SJCRH30 (cell line): ENCODE measurements at regions not wholly inside any gene's neighbourhood (a gene's known extent, or its start where the extent isn't known, plus 50 kb on each side); places are given as distances from the start of the nearest gene placed in this dataset.
A peak's percentile ranks its signal among the peaks of the same experiment; 100 is the strongest.
"Not testable (repeated sequence)": the region's sequence is repeated elsewhere in the genome, so short reads cannot be mapped to it uniquely, and the experiment has no call there.

Source experiments
- DNase-seq, 2 experiments: peaks; one replicate each; pipeline ENCODE4 v3.0.0-alpha.2; 2015 to 2020
- H3K27ac ChIP-seq: fragments of 250-450 bp; sonication (Bioruptor Pico); 2 replicates; pipeline ENCODE4 v1.5.1; 2020; ENCODE audit warnings: mild to moderate bottlenecking, moderate library complexity
- H3K27me3 ChIP-seq: fragments of 250-450 bp; sonication (Bioruptor Pico); 2 replicates; pipeline ENCODE4 v1.5.1; 2020; ENCODE audit warnings: mild to moderate bottlenecking, moderate library complexity
- H3K36me3 ChIP-seq: fragments of 250-450 bp; sonication (Bioruptor Pico); 2 replicates; pipeline ENCODE4 v1.5.1; 2020; ENCODE audit warnings: mild to moderate bottlenecking, moderate library complexity
- H3K4me1 ChIP-seq: fragments of 250-450 bp; sonication (Bioruptor Pico); 2 replicates; pipeline ENCODE4 v1.5.1; 2020; ENCODE audit warnings: mild to moderate bottlenecking, moderate library complexity
- H3K4me3 ChIP-seq: fragments of 250-450 bp; sonication (Bioruptor Pico); 2 replicates; pipeline ENCODE4 v1.5.1; 2020; ENCODE audit warnings: mild to moderate bottlenecking, moderate library complexity
- H3K9me3 ChIP-seq: fragments of 250-450 bp; sonication (Bioruptor Pico); replicated peaks from 2 replicates; pipeline ENCODE4 v1.5.1; 2020; ENCODE audit warnings: mild to moderate bottlenecking, moderate library complexity

DNA sequence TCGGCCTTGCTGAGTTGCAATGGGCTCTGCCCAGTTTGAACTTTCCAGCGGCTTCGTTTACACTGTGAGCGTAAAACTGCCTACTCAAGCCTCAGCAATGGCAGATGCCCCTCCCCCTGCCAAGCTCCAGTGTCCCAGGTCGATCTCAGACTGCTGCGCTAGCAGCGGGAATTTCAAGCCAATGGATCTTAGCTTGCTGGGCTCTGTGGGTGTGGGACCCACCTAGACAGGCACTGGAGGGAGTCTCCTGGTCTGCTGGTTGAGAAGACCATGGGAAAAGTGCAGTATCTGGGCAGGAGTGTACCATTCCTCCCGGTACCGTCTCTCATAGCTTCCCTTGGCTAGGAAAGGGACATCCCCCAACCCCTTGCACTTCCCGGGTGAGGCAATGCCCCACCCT, 88.2 kb downstream of the KLHL28 start:
- no peaks in the 10 kb centered on the region for H3K9me3 ChIP-seq
- DNase-seq, result no peak
- no peaks in the 10 kb centered on the region for H3K4me1 ChIP-seq
- no peak overlapping the region for H3K4me3 ChIP-seq
- no peaks in the 10 kb centered on the region for H3K27me3 ChIP-seq
- H3K36me3 ChIP-seq, result no peaks in the 10 kb centered on the region
- no peak overlapping the region for H3K27ac ChIP-seq

DNA sequence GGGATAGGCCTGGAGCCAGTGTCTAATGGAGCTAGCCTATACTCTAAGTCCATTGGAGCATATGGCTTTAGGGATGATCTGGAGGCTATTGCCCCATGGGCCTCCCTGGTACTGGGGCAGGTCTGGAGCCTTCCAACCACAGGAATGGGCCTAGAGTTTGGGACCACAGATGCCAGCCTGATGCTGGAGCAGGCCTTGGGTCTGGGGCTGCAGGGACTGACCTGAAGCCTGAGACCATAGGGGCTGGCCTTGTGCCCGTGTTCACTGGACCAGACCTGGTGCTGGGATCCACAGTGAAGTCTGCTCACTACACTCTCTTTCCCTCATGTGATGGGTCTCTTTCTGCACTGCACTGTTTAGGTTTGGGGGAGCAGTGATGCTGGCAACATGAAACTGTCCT, 95.0 kb downstream of the KLHL28 start:
- Histone ChIP-seq H3K27me3 (no peaks in the 10 kb centered on the region), H3K9me3 (no peaks in the 10 kb centered on the region)

GRCh38 chr14:44866322-44866721, 95.4 kb downstream of the KLHL28 start:
- H3K9me3 ChIP-seq, result no peaks in the 10 kb centered on the region
- DNase-seq, result no peak
- H3K27me3 ChIP-seq, result no peaks in the 10 kb centered on the region
- no peak overlapping the region for H3K27ac ChIP-seq
- H3K4me1 ChIP-seq, result no peaks in the 10 kb centered on the region
- H3K4me3 ChIP-seq, result no peak overlapping the region
- H3K36me3 ChIP-seq, result no peaks in the 10 kb centered on the region

More for the DNA sequence above, 95.0 kb downstream of the KLHL28 start:
- no peak overlapping the region for H3K4me3 ChIP-seq
- DNase-seq, result no peak
- no peaks in the 10 kb centered on the region for H3K4me1 ChIP-seq
- no peaks in the 10 kb centered on the region for H3K36me3 ChIP-seq
- no peak overlapping the region for H3K27ac ChIP-seq

- no peak for DNase-seq
- H3K36me3 ChIP-seq, result no peaks in the 10 kb centered on the region
- H3K27ac ChIP-seq, result no peak overlapping the region
- no peaks in the 10 kb centered on the region for H3K27me3 ChIP-seq
- no peak overlapping the region for H3K4me3 ChIP-seq
- no peaks in the 10 kb centered on the region for H3K4me1 ChIP-seq
- H3K9me3 ChIP-seq, result no peaks in the 10 kb centered on the region
Measured at GRCh38 chr14:44863271-44863670, 98.5 kb downstream of the KLHL28 start.

DNA sequence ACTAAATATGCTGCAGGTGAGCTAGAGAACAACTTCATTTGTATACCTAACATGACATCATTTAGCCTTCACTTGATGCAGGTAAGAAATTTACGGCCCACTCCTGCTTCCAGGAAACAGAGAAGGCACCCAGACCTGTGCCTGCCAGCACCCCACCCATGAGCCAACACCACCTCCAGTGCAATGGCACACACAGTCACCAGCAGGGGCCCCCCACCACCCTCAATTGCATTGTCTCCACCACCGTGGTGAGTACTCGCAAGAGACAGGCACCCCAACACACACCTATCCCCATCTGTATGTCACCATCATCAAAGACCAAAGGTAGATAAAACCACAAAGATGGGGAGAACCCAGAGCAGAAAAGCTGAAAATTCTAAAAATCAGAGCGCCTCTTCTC, 107.6 kb downstream of the KLHL28 start:
- Histone ChIP-seq H3K36me3 (no peaks in the 10 kb centered on the region), H3K4me1 (no peaks in the 10 kb centered on the region), H3K27me3 (no peaks in the 10 kb centered on the region), H3K9me3 (no peaks in the 10 kb centered on the region), H3K27ac (no peak overlapping the region), H3K4me3 (no peak overlapping the region)
- DNase-seq, result no peak

DNA sequence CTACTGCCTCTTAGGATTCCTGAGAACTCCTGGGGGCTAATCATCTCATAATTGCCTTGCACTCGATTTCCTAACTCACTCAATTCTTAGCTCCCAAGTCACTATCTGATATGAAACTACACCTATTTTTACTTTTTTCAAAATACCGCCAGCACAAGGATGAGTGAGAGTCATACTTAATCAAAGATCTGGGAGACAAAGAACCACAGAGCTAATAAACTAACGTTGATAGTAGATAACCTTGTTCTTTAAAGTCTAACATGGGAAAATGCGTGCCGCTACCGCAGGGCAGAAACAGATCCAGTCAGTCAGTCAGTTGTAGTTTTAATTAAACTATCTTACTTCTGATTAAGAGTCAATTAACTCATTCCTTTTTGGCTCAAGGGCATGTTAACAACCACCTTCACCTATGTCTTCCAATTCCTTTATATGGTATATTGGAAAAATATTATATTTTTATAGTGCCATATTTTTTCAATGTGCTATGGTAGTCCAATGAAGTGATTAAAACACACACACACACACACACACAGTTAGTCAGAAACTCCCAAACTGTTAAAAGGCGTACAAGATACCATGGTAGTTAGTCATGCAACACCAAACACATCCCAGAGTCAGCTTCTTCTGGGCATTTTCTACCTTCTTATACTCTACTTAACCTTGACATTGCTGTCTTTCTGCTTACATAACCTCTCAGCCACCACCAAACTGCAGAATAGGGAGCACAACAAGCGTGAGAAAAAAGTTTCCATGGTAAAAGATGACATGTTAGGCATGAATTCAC, 114.0 kb downstream of the KLHL28 start:
- no peaks in the 10 kb centered on the region for H3K4me1 ChIP-seq
- H3K9me3 ChIP-seq, result no peaks in the 10 kb centered on the region
- H3K36me3 ChIP-seq, result no peaks in the 10 kb centered on the region
- H3K27ac ChIP-seq, result no peak overlapping the region
- no peak overlapping the region for H3K4me3 ChIP-seq
- H3K27me3 ChIP-seq, result no peaks in the 10 kb centered on the region
- no peak for DNase-seq

GRCh38 chr14:44846232-44846824, 115.4 kb downstream of the KLHL28 start:
- Histone ChIP-seq H3K27me3 (no peaks in the 10 kb centered on the region), H3K9me3 (no peaks in the 10 kb centered on the region), H3K27ac (no peak overlapping the region), H3K36me3 (no peaks in the 10 kb centered on the region), H3K4me1 (no peaks in the 10 kb centered on the region), H3K4me3 (no peak overlapping the region)
- DNase-seq, result peak in 1 of 2 experiments; percentile 71

GRCh38 chr14:44835928-44836327, 125.8 kb downstream of the KLHL28 start:
- H3K27me3 ChIP-seq, H3K9me3 ChIP-seq, H3K36me3 ChIP-seq, H3K4me3 ChIP-seq, DNase-seq, H3K27ac ChIP-seq, H3K4me1 ChIP-seq: not testable (repeated sequence)

- DNase-seq, result no peak
- no peak overlapping the region for H3K4me3 ChIP-seq
Measured at GRCh38 chr14:44833376-44834060, 128.2 kb downstream of the KLHL28 start.

GRCh38 chr14:44830371-44830770, 131.4 kb downstream of the KLHL28 start:
- no peaks in the 10 kb centered on the region for H3K9me3 ChIP-seq
- H3K4me1 ChIP-seq, result no peaks in the 10 kb centered on the region
- H3K27me3 ChIP-seq, result no peaks in the 10 kb centered on the region
- no peaks in the 10 kb centered on the region for H3K36me3 ChIP-seq
- no peak overlapping the region for H3K4me3 ChIP-seq
- no peak overlapping the region for H3K27ac ChIP-seq
- DNase-seq, result no peak

More at GRCh38 chr14:44833376-44834060, 128.2 kb downstream of the KLHL28 start:
- Histone ChIP-seq H3K4me1 (no peaks in the 10 kb centered on the region), H3K27me3 (no peaks in the 10 kb centered on the region), H3K36me3 (no peaks in the 10 kb centered on the region), H3K27ac (no peak overlapping the region), H3K9me3 (no peaks in the 10 kb centered on the region)

GRCh38 chr14:44829021-44829420, 132.7 kb downstream of the KLHL28 start:
- DNase-seq, result no peak
- no peaks in the 10 kb centered on the region for H3K27me3 ChIP-seq
- H3K4me3 ChIP-seq, result no peak overlapping the region
- no peaks in the 10 kb centered on the region for H3K36me3 ChIP-seq
- no peaks in the 10 kb centered on the region for H3K4me1 ChIP-seq
- no peak overlapping the region for H3K27ac ChIP-seq
- no peaks in the 10 kb centered on the region for H3K9me3 ChIP-seq

- H3K4me1 ChIP-seq, result no peaks in the 10 kb centered on the region
- H3K27ac ChIP-seq, result no peak overlapping the region
- no peaks in the 10 kb centered on the region for H3K36me3 ChIP-seq
- H3K4me3 ChIP-seq, result no peak overlapping the region
- H3K9me3 ChIP-seq, result no peaks in the 10 kb centered on the region
- no peak for DNase-seq
- H3K27me3 ChIP-seq, result no peaks in the 10 kb centered on the region
Measured at GRCh38 chr14:44828023-44828422, 133.7 kb downstream of the KLHL28 start.

DNA sequence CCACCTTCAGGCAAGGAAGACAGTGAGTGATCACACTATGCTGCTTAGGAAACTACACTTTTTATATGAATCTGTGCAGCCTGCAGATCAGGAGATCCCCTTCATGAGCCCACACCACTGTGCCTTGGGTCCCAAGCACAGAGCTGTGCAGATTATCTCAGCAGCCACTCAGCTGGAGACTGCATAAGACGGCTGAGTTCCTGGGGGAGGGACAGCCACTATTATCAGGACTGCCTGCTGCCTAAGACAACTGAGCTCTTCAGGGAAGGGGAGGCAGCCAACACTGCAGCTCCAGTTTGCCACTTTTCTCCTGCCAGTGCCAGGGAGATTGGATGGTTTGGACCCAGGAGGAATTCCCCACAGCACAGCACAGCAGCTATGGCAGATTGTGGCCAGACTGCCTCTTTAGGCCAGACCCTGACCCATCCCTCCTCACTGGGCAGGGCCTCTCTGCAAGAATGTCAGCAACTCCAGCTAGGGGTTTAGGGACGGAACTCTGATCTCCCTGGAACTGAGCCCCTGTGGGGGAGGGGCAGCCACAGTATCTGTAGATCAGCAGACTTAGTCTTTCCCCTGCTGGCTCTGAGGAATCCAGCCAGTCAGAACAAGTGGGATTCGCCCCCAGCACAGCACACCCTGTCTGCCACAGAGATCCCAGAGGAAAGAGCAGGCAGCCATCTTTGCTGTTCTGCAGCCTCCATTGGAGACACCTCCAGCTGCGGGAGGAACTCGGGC, 141.3 kb downstream of the KLHL28 start:
- DNase-seq, result no peak
- H3K4me3 ChIP-seq, result no peak overlapping the region
- no peaks in the 10 kb centered on the region for H3K27me3 ChIP-seq
- H3K9me3 ChIP-seq, result 0 out of 2 replicates have a peak, but pooled peaks cover 3% of the 10 kb centered on the region
- H3K36me3 ChIP-seq, result no peaks in the 10 kb centered on the region
- no peak overlapping the region for H3K27ac ChIP-seq
- H3K4me1 ChIP-seq, result no peaks in the 10 kb centered on the region

GRCh38 chr14:44814196-44814595, 147.6 kb downstream of the KLHL28 start:
- Histone ChIP-seq H3K36me3 (no peaks in the 10 kb centered on the region), H3K4me3 (no peak overlapping the region), H3K9me3 (no peaks in the 10 kb centered on the region), H3K27ac (no peak overlapping the region), H3K4me1 (no peaks in the 10 kb centered on the region), H3K27me3 (no peaks in the 10 kb centered on the region)
- DNase-seq, result no peak

DNA sequence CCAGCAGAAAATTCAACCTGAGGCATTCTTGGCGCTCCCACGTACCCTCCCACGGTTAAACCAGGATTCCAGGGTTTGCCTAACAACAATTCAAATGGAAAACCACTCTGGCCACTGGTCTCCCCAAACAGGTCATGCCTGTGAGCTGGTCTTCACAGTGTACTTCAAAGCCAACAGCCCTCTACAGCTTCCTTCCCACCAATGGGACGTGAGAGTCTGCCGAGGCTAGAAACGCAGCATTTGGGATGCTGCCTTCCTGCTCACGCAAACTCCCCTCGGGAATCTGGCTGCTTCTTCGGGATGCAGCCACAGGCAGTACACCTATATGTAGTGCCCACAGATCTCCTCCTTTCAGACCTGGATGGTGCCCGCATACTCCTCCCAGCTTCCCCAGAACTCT, 149.1 kb downstream of the KLHL28 start:
- Histone ChIP-seq H3K4me1 (no peaks in the 10 kb centered on the region), H3K27me3 (no peaks in the 10 kb centered on the region), H3K4me3 (no peak overlapping the region), H3K9me3 (no peaks in the 10 kb centered on the region), H3K36me3 (no peaks in the 10 kb centered on the region), H3K27ac (no peak overlapping the region)
- no peak for DNase-seq
